Activated CD4-positive, alpha-beta T cell treated with anti-CD3 and anti-CD28 coated beads, Interleukin-2, Interleukin-4, amounts not matched to agents 100 ng/mL and 50 ng/mL, durations not matched to agents 16 hours and 8 hours (primary cell): ENCODE measurements at regions not wholly inside any gene's neighbourhood (a gene's known extent, or its start where the extent isn't known, plus 50 kb on each side); places are given as distances from the start of the nearest gene placed in this dataset.

Source experiments
- DNase-seq: peaks from one replicate; pipeline ENCODE4 v3.0.0-alpha.2; 2020; ENCODE audit warnings: low spot score

DNA sequence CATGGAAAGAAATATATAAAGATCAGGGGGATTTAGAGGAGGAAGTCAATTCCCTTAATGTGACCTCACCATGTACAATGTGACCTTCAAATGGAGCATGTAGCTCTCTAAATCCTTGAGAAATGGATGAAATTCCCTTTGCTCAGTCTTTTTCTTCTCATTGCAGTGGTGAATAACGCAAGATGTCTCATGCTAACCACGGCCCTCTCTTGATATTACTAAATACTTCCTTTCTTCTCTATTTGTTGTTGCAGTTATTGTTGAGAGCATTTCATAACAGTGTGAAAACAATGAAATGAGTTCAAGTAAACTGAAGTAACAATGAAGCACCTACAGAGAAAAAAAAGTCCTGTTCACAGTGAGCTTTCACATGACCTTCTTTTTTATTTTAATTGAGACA lies 55.6 kb downstream of the ZNF281 start:
- peak; percentile 73 for DNase-seq

DNA sequence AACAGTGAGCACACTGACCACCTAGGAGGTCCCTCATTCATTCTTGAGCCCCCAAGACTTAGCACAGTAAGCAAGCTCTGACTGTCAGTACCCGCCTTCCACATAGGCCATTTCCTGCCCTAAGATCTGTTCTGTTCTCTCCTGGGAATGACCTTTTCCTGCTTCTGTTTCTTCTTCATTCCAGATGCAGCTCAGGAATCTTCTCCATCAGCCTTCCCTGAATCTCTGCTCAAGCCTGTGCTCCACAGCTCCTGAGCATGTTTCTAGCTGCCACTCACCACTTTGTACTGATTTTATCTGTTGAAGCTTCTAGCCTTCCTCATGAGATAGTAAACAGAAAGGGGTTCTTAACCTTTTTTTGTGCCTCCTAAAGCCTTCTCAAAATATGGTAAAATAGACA lies 56.6 kb downstream of the ZNF281 start:
- no peak for DNase-seq

DNA sequence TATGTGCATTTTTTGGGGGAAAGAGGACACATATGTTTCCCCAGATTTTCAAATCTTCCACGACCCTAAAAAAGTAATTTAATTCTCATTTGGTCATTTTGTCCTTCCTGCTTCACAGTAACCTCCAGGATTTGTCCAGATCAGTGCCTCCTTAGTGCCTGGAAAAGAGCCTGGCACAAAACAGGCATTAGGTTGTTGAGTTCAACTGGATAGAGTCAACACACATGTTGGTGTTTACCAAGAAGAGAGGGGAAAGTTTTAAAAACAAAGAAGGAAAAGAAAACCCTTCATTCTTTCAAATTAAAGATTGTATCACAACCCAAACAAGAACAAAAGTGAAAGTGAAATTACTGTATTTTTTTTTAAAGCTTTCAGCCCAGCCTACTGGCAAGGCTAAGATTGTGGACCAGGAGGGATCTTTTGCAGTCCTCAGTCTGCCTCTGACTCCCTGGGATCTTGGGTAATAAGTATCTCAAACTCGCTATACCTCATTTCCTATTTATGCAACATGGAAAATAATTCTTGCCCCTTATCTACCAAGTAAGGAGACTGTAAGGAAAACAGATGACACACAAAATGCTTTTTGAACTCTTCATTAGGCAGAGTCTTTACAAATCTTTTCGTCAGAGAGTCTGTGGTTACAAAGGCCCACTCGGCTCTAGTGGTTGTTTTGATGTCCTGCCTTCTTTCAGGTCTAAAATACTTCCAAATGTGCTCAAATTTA lies 57.8 kb downstream of the ZNF281 start:
- peak; percentile 22 for DNase-seq

DNA sequence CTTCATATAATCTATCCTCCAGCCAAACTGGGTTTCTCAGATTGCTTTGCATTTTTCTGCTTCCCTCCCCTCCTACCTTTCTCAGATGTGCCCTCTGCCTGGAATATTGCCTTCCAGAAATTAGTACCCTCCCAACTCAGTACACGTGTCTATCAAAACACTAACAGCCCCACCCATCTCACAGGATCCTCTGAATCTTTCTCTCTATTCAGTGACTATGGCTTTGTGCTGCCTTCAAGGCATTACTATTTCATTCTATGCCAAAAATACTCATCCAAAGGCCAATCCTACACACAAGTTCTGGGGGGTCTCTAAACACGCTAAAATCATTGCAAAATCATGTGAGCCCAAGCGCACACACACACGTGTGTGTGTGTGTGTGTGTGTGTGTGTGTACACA lies 58.4 kb downstream of the ZNF281 start:
- DNase-seq, result no peak

DNA sequence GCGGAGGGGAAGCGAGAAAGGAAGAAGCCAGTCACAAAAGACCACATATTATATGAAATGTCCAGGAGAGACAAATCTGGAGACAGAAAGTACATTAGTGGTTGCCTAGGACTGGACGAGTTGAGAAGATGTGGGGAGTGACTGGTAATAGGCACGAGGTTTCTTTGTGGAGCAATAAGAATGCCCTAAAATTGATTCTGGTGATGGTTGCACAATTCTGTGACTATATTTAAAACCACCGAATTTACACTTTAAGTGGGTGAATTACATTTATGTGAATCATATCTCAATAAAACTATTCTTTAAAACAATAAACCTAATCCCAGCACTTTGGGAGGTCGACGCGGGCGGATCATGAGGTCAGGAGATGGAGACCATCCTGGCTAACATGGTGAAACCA lies 63.1 kb downstream of the ZNF281 start:
- no peak for DNase-seq

DNA sequence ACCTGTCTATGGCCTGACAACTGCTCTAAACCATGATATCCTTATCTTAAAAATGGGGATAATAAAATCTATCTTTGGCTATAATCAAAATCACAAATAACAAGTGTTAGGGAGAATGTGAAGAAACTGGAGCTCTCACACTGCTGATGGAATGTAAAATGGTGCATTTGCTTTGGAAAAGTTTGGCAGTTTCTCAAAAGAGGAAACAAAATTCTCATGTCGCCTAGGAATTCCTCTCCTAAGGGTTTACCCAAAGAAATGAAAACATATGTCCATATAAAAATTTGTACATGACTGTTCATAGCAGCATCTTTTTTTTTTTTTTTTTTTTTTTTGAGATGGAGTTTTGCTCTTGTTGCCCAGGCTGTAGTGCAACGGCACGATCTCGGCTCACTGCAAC lies 64.3 kb downstream of the ZNF281 start:
- no peak for DNase-seq

DNA sequence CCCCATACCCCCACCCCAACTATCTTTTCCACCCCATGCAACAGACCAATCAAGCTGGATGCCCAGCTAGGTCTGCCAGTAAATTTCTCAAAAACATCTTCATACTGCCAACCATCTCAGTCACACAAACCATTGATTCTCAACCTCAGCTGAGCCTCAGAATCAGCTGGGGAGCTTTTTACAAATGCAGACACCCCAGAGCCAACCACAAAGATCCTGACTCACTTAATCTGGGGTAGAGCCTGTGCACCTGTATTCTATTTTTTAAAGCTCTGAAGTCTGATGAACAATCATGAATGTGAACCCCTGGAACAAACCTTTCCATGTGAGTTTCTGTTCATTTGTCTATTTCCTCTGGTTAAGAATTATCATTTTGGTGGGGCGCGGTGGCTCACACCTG lies 66.0 kb downstream of the ZNF281 start:
- no peak for DNase-seq

DNA sequence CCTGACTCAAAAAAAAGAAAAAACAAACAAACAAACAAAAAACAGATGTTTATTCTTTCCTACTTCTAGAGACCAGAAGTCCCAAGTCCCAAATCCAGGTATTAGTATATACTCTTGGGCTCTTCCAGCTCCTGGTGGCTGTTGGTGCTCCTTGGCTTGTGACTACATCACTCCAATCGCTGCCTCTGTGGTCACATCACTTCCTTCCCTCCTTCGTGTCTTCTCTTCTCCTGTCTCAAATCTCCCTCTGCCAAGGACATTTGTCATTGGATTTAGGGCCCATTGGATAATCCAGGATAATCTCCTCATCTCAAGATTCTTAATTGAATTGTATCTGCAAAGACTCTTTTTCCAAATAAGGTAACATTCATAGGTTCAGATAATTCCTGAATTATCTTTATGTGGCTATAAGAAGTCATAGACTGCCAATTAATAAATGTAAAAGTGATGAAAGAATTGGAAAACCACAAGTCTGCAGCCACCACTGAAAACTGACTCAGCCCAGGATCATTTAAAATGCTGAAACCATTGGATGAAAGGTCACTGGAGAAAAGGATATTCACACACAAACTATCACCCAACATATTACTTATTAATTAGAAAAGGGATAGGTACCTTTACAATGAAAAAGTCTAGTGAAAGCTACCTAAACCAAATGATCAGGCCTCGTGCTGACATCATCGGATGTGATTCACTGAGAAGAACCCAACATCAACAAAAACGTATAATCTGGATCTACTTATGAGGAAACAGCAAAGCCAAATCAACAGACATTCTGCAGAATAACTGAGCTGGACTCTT lies 67.1 kb downstream of the ZNF281 start:
- no peak for DNase-seq

DNA sequence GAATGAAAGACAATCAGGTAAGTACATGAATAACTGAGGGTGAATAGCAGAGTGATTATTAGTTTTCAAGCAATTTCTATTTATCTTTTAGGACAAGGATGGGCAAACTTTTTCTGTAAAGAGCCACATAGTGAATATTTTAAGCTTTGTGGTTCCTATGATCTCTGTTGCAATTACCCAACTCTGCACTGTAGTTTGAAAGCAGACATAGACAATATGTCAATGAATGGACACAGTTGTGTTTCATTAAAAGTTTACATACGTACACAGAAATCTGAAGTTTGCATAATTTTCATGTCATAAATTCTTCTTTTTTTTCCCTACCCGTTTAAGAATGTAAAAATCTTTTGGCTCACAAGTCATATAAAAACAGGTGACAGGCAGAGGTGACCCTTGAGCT lies 71.4 kb downstream of the ZNF281 start:
- DNase-seq, result no peak

DNA sequence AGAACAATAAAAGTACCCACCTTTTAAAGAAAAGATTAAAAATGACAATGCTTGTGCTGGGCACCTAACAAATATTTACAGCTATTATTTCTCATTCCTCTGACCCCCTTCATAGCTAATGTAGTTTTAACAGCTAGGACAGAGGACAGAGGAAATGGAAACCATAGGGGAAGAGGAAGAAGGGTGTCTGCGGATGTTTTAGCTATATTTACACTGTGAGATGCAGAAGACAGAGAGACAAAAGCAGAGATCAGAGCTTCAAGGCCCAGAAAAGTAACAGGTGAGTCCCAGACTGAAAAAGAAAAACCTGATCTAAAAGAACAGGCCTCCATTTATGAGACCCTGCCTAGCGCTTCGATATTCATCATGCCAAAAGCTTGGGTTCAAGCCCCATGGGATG lies 72.0 kb downstream of the ZNF281 start:
- no peak for DNase-seq

DNA sequence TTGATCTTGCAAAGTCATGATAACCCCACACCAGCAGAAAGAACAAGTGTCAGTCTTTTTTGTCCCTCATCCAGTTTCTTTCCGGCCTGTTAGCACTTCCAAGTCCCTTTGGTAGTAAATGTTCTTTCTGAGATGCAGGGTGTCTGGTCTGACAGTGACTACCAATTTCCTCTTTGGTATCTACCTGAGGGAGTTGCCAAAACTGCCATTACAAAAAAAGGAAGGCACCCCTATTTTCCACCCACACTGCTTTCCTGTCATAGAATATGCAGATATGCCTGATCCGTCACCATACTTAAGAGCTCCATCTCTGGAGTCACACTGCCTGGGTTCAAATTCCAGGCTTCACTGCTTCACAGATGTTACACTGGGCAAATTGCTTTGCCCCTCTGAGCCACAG lies 72.4 kb downstream of the ZNF281 start:
- no peak for DNase-seq

DNA sequence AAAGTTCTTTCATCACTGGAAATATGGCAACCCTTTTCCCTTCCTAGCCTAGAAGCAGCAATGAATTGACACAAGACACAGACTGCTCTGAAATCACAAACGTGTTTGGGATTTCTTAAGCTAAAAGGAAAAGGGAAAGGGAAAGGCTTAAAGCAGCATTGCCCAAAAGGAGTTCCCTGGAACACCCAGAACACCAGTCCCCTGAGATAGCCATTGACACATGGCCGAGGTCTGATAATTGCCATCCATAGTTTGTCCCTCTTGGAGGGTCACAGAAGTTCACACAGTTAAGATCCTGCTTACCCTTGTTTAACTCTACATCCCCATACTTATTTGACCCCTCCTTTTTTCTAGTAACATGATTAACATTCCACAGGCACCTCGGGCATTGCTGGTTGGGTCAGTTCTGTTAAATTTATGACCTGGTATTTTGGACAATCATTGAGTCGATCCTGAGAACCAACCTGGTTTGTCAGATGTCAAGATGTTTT lies 72.9 kb downstream of the ZNF281 start:
- no peak for DNase-seq

DNA sequence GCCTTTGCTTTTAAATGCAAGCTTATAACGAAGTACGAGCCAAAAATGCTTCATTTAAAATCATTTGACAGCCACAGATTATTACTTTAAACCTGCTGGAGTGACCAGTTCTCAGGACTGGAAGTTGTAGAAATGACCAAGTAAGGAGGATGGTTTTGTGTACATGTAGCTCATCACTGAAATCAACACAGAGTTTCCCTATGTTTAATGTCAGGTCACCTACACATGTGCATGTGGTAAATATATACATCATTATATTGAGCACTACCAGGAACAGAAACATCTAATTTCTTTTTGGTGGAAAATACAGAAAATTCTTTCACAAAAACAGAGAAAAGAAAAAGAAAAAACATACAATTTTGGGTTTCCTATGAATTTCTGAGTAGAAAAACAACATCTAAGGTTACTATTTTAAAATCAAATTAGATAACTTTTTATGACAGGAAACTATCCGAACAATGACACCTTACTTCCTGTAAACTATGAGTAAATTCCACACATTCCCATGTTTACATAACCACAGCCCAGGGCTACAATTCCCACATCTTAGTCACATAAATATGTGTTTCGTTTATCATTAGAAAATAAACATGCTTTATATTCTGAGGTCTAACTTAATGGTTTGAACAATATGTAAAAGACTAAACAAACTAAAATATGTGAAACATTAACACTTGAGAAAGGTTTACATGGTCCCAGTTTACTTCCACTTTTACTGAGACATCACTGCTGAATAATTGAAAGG lies 73.6 kb downstream of the ZNF281 start:
- DNase-seq, result no peak

DNA sequence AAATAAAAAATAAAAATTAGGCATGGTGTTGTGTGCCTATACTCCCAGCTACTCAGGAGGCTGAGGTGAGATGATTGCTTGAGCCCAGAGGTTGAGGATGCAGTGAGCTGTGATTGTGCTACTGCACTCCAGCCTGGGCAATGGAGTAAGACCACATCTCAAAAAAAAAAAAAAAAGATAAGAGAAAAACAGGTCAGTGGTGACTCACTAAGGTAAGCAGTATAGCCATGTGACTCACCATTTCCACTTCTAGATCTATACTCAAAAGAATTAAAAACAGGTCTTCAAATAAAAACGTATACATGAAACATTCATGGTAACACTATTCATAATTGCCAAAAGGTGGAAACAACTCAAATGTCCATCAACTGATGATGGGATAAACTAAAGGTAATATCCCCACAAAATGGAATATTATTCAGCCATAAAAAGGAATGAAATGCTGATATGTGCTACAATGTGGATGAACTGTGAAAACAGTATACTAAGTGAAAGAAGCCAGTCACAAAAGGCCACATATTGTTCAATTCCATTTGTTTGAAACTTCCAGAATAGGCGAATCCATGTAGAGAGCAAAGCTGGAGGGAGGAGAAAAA lies 75.1 kb downstream of the ZNF281 start:
- DNase-seq, result no peak

DNA sequence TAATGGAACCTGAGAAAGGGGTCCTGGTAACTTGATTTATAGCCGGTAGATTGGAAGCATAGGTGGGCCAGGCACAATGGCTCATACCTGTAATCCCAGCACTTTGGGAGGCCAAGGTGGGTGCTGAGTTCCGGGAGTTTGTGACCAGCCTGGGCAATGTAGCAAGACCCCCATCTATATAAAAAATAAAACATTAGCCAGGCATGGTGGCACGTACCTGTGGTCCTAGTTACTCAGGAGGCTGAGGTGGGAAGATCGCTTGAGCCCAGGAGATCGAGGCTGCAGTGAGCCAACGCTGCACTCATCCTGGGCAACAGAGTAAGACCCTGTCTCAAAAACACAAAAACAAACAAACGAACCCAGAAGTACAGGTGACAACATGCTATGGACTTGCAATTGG lies 76.5 kb downstream of the ZNF281 start:
- DNase-seq, result no peak

DNA sequence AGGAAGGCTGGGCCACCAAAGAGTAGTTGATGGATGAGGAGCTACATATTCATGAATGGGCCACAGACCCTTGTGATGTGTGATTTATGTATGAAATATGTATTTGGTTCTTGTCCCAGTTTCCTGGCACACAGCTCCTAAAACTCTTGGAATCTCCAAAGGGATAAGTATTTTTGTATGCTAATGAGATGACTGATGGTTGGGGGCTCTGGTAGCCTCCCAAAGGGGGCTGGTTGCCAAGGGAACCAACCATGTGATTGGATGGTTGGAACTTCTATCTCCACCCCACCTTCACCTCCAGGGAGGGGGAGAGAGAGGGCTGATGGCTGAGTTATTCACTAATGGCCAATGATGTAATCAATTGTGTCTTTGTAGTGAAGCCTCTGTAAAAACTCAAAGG lies 77.1 kb downstream of the ZNF281 start:
- DNase-seq, result no peak

DNA sequence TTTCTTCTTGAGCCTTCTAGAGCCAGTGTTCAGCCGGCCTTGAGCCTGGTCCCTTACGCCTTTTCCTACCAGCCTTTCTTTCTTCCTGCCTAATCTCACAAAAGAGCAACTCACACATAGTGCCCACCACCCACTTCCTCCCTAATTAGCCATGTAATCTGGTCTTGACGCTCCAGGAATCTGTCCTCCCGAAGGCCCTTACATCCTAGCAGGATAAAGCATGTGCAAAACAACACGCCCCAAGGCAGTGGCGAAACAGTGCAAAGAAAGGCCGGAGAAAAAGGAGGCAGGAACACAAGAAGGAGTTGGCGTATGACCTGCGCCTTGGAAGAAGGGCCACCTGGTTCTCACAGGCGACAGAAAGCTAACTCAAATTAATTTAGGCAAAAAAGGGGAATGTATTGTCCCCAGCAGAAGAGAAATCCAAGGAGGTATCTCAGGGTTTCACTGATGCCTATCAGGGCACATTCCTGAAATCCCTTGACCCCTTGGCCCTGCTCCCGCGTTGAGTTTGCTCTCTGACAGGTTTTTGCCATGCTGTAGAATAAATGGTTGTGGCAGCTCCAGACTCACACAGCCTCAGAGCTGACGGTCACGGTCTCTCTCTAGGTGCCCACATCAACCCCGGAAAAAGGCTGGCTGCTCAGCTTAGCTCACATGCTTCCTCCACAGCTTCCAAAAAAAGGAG lies 79.0 kb downstream of the ZNF281 start:
- DNase-seq, result no peak

DNA sequence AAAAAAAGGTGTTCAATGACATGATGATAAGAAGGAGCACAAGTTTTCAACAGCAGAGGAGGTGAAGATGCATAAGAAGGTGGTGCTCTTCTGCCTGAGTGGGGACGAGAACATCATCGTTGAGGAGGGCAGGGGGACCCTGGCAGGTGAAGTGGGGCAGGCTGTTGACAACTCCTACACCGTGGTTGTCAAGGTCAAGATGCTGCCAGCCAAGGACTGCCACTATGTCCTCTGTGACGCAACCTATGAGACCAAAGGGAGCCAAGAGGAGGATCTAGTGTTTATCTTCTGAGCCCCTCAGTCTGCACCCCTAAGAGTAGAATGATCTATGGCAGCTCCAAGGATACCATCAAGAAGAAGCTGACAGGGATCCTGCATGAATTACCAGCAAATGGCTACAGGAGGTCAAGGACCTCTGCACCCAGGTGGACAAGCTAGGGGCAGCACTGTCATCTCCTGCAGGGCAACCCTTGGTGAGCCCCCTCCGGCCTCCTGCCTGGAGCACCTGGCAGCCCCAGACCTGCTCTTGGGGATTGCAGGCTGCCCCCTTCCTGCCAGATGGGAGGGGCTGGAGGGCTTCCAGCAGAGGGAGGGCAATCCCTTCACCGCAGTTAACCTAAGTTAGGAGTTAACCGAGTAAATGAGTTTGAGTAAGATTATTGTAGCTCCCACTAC lies 80.5 kb downstream of the ZNF281 start:
- no peak for DNase-seq

DNA sequence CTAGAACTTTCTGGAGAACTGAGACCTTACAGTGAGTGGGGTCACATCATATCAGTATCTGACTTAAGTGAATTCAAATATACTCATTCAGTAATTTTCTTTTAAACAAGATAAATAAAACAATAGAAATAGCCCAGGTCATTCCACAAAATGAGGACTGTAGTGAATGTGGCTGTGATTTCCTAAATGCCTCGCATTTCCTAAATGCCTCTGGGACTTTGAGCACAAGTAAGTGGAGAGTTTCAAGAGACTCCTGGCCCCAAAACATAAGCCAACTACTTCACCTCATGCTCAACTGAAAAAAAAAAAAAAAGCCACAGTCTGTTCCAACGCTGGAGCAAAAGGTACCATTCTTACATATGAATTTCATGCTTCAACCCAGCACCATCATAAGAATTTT lies 81.5 kb downstream of the ZNF281 start:
- DNase-seq, result no peak

DNA sequence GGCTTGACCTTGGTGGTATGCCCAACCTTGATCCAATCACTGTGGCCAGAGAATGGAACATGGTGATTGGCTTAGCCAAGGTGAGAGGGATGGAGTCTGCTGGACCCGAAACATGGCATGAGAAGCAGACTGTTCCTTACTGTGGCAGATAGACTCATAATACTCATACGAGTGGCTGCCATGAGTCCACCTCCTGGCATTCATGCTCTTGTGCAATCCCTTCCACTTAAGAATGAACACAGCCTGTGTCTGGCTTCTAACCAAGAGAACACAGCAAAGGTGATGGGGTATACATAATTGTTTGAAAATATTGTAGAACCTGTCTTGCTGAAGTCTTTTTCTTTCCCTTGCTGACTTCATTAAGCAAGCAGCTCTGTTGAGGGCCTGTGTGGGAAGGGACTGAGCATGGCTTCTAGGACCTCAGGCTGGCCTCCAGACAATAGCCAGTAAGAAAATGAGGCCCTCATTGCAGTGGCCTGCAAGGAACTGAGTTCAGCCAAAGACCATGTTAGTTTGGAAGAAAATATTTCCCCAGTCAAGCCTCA lies 85.9 kb downstream of the ZNF281 start:
- DNase-seq, result no peak

DNA sequence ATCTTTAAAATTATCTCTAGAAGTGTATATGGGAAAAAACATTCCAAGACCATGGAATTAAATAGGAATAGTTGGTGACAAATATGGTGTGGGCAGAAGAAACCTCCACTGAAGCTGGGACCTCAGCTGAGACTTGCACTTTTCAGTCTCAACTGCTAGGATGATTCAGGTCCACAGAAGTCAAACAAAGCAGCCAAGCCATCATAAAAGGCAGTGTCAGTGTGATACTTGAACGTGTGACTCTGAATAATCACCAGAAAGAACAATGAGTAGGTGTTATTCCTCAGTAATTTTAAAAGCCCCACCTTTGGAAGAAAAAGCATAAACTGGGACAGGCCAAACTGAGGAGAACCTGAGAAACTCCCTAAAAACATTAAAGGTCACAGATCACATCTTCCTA lies 90.7 kb downstream of the ZNF281 start:
- DNase-seq, result no peak
